ENCODE measurements at regions not wholly inside any gene's neighbourhood (a gene's known extent, or its start where the extent isn't known, plus 50 kb on each side); places are given as distances from the start of the nearest gene placed in this dataset.
"Not testable (repeated sequence)": the region's sequence is repeated elsewhere in the genome, so short reads cannot be mapped to it uniquely, and the experiment has no call there.

DNA sequence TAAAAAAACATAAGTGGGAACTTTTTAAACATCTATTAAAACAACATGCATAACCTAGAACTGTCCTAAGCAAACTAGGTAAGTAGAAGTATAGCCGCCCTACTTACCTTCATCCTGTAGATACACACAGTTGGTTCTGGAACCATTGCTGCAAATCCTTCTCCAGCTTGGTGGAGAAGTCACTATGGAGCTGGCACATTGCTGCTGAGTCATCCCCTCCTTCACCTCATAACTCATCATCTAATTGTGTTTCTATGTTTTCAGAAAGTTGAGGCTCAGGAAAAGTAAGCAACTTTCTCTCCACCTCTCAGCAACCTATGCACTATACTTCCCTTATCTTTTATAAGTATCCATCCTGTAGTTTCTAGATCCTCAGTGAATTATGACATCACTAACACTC lies 269.8 kb upstream of the MMADHC start:
- no peaks in the 10 kb centered on the region for H3K9me3 ChIP-seq
- H3K4me3 ChIP-seq: no peak overlapping the region
- no peak for DNase-seq
- no peak overlapping the region for H3K27ac ChIP-seq
- H3K36me3 ChIP-seq: no peaks in the 10 kb centered on the region
- no peaks in the 10 kb centered on the region for H3K4me1 ChIP-seq (ENCODE audit: insufficient read depth)
- no peak for TF ChIP-seq POLR2A (IDR thresholded peaks at IDR 0.05)
- no peak for TF ChIP-seq EP300 (IDR thresholded peaks at IDR 0.05)
- TF ChIP-seq, protein P1, sequence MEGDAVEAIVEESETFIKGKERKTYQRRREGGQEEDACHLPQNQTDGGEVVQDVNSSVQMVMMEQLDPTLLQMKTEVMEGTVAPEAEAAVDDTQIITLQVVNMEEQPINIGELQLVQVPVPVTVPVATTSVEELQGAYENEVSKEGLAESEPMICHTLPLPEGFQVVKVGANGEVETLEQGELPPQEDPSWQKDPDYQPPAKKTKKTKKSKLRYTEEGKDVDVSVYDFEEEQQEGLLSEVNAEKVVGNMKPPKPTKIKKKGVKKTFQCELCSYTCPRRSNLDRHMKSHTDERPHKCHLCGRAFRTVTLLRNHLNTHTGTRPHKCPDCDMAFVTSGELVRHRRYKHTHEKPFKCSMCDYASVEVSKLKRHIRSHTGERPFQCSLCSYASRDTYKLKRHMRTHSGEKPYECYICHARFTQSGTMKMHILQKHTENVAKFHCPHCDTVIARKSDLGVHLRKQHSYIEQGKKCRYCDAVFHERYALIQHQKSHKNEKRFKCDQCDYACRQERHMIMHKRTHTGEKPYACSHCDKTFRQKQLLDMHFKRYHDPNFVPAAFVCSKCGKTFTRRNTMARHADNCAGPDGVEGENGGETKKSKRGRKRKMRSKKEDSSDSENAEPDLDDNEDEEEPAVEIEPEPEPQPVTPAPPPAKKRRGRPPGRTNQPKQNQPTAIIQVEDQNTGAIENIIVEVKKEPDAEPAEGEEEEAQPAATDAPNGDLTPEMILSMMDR (IDR thresholded peaks at IDR 0.05): no peak
- 97 to 98% (median 97%) methylated on average over 1 of the region's 1 CpG for WGBS, 3 donors
- no peaks in the 10 kb centered on the region for H3K27me3 ChIP-seq
- intact Hi-C loops (cut with DNase I): no loop called here

DNA sequence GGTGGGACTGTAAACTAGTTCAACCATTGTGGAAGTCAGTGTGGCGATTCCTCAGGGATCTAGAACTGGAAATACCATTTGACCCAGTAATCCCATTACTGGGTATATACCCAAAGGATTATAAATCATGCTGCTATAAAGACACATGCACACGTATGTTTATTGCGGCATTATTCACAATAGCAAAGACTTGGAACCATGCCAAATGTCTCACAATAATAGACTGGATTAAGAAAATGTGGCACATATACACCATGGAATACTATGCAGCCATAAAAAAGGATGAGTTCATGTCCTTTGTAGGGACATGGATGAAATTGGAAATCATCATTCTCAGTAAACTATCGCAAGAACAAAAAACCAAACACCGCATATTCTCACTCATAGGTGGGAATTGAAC lies 268.3 kb upstream of the MMADHC start:
- WGBS, 3 donors: 92 to 98% (median 97%) methylated on average over 2 to 4 of the region's 5 CpGs
- H3K9me3 ChIP-seq; H3K4me1 ChIP-seq (ENCODE audit: insufficient read depth); H3K36me3 ChIP-seq; H3K27me3 ChIP-seq; H3K27ac ChIP-seq; DNase-seq; intact Hi-C loops (cut with DNase I); H3K4me3 ChIP-seq: not testable (repeated sequence)

DNA sequence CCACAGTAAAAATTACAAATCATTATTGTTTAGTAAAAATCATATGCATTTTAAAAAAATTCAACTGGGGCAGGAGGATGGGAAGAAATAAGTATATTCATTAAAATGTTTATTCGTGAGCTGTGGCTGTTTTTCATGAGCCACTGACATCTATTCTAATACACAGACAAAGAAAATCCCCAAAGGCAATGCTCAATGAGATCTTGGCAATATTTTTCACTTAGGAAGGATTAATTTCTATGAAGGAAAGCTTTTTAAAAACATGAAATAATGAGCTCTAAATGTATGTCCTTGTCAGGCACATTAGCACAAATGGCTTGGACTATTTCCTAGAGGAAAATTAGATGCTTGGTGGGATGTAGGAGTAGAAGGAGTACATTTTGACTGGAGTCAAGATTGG lies 262.0 kb upstream of the MMADHC start:
- no peak for DNase-seq
- Histone ChIP-seq H3K4me3 (no peak overlapping the region), H3K27ac (no peak overlapping the region), H3K27me3 (no peaks in the 10 kb centered on the region), H3K9me3 (no peaks in the 10 kb centered on the region), H3K36me3 (no peaks in the 10 kb centered on the region), H3K4me1 (ENCODE audit: insufficient read depth) (no peaks in the 10 kb centered on the region)
- intact Hi-C loops (cut with DNase I): no loop called here
- 62 to 79% (median 77%) methylated on average over 1 of the region's 1 CpG for WGBS, 3 donors
- TF ChIP-seq, protein P1 (IDR thresholded peaks at IDR 0.05): no peak
- TF ChIP-seq POLR2A (IDR thresholded peaks at IDR 0.05): no peak
- no peak for TF ChIP-seq EP300 (IDR thresholded peaks at IDR 0.05)

DNA sequence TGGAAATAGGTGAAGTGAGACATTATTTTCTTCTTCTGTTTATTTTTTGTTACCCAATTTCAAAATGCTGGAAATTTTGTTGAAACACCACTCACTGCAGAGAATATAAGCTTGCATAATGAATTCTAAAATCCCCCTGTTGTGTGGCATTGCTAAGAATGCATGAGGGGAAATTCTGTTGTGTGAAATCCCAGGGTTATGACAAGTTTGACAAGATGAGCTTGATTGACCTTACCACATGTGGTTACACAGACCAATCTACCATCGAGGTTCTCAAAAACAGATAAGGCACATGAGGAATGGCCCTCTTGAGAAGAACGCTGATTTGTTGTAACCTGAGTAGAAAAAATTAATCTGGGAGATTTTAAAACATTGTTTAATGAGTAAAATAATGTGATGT lies 261.6 kb upstream of the MMADHC start:
- WGBS, 3 donors: 53 to 69% (median 58%) methylated on average over 2 of the region's 2 CpGs
- H3K9me3 ChIP-seq: no peaks in the 10 kb centered on the region
- no peaks in the 10 kb centered on the region for H3K36me3 ChIP-seq
- intact Hi-C loops (cut with DNase I): no loop called here
- H3K27me3 ChIP-seq: no peaks in the 10 kb centered on the region
- H3K4me1 ChIP-seq (ENCODE audit: insufficient read depth): no peaks in the 10 kb centered on the region
- no peak for TF ChIP-seq POLR2A (IDR thresholded peaks at IDR 0.05)
- TF ChIP-seq EP300 (IDR thresholded peaks at IDR 0.05): no peak
- TF ChIP-seq, protein P1 (IDR thresholded peaks at IDR 0.05): no peak
- no peak for DNase-seq
- H3K27ac ChIP-seq: no peak overlapping the region
- H3K4me3 ChIP-seq: no peak overlapping the region

DNA sequence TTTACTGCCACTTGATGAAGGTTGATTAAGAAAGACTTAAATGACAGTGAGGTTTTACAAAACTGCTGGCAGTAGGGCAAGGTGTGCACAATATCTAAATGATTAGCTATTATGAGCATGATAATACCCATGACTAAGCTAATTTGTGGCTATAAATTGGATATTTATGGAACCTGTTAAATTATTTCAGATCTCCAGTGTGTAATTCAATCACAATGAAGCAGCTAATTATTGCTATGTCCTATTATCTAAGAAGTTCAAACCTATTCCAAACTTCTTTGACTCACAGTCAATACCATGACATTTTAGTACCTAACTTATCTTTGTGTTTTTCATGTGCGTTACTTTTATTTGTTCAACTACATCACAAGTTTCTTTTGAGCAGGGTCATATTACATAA lies 253.8 kb upstream of the MMADHC start:
- 32 to 62% (median 57%) methylated on average over 1 of the region's 1 CpG for WGBS, 3 donors
- Histone ChIP-seq H3K36me3 (no peaks in the 10 kb centered on the region), H3K4me1 (ENCODE audit: insufficient read depth) (no peaks in the 10 kb centered on the region), H3K27me3 (no peaks in the 10 kb centered on the region), H3K27ac (no peak overlapping the region), H3K4me3 (no peak overlapping the region), H3K9me3 (no peaks in the 10 kb centered on the region)
- TF ChIP-seq EP300 (IDR thresholded peaks at IDR 0.05) (no peak), POLR2A (IDR thresholded peaks at IDR 0.05) (no peak)
- TF ChIP-seq, protein P1 (IDR thresholded peaks at IDR 0.05): no peak
- no peak for DNase-seq
- intact Hi-C loops (cut with DNase I): no loop called here
